A673 (cell line): ENCODE measurements at regions not wholly inside any gene's neighbourhood (a gene's known extent, or its start where the extent isn't known, plus 50 kb on each side); places are given as distances from the start of the nearest gene placed in this dataset.

Experiments
- BruUV-seq: library from RNA; stranded (reverse); fragments of 400-500 nt; replicated peaks from 2 replicates; lab custom pipeline; 2021; lab: Mats Ljungman, UMichigan
- CTCF ChIA-PET: fragments of 300-600 bp; sonication (Branson Sonifier 250); formaldehyde crosslinking; loops from one replicate; lab custom pipeline; 2022; ENCODE audit warnings: antibody characterized with exemption; lab: Charles Lee
- POLR2A ChIA-PET: fragments of 300-600 bp; sonication (Branson Sonifier 250); formaldehyde crosslinking; loops from one replicate; lab custom pipeline; 2022; ENCODE audit warnings: antibody characterized with exemption; ENCODE audit not compliant: low non-redundant PET; lab: Charles Lee
- DNase-seq: peaks from one replicate; pipeline ENCODE4 v3.0.0-alpha.2; 2015; ENCODE audit warnings: low spot score
- H3K27ac ChIP-seq: fragments of 200-600 bp; sonication (generic); 2 replicates; pipeline ENCODE4 v1.5.1; 2016; ENCODE audit warnings: mixed run types, low read depth, mild to moderate bottlenecking, mixed read lengths, antibody characterized with exemption, low read length; ENCODE audit not compliant: poor library complexity, severe bottlenecking
- H3K27me3 ChIP-seq: fragments of 200-600 bp; sonication (generic); replicated peaks from 2 replicates; pipeline ENCODE4 v1.6.1; 2017; ENCODE audit warnings: mixed run types, low read depth, mild to moderate bottlenecking, mixed read lengths, antibody characterized with exemption, low read length; ENCODE audit not compliant: insufficient read depth, poor library complexity
- H3K36me3 ChIP-seq: fragments of 200-600 bp; sonication (generic); 2 replicates; pipeline ENCODE4 v1.6.1; 2016; ENCODE audit warnings: mixed run types, mild to moderate bottlenecking, mixed read lengths, antibody characterized with exemption, low read length; ENCODE audit not compliant: insufficient read depth, poor library complexity, severe bottlenecking
- H3K4me1 ChIP-seq: fragments of 200-600 bp; sonication (generic); 2 replicates; pipeline ENCODE4 v1.6.1; 2017; ENCODE audit warnings: mixed run types, mild to moderate bottlenecking, mixed read lengths, antibody characterized with exemption, low read length; ENCODE audit not compliant: insufficient read depth, poor library complexity, severe bottlenecking
- H3K4me3 ChIP-seq: fragments of 200-600 bp; sonication (generic); 2 replicates; pipeline ENCODE4 v1.5.1; 2016; ENCODE audit warnings: low read depth, mixed run types, mild to moderate bottlenecking, mixed read lengths, low read length; ENCODE audit not compliant: poor library complexity, severe bottlenecking
- H3K9me3 ChIP-seq: fragments of 200-600 bp; sonication (generic); 2 replicates; pipeline ENCODE4 v1.6.1; 2016; ENCODE audit warnings: mixed run types, low read depth, mild to moderate bottlenecking, mixed read lengths, antibody characterized with exemption, low read length; ENCODE audit not compliant: poor library complexity, severe bottlenecking
- EZH2 ChIP-seq: fragments of 200-600 bp; sonication (generic); IDR thresholded peaks from 2 replicates; pipeline ENCODE4 v1.6.1; 2017; ENCODE audit warnings: borderline replicate concordance, low read depth, mild to moderate bottlenecking, mixed read lengths, antibody characterized with exemption, low read length; ENCODE audit not compliant: poor library complexity, severe bottlenecking
- intact Hi-C: fragments of 100-400 bp; cut with micrococcal nuclease; formaldehyde crosslinking; loops from one replicate; pipeline ENCODE4 v1.10.0; 2022; ENCODE audit not compliant: unreplicated experiment
- TF ChIP-seq, protein P1 (sequence below): fragments of 300-800, 200-600 bp; sonication (generic); conservative IDR thresholded peaks from 2 replicates; pipeline ENCODE4 v1.5.1; 2017; ENCODE audit warnings: low read depth, mild to moderate bottlenecking, antibody characterized with exemption, low read length, moderate library complexity, mixed read lengths

DNA sequence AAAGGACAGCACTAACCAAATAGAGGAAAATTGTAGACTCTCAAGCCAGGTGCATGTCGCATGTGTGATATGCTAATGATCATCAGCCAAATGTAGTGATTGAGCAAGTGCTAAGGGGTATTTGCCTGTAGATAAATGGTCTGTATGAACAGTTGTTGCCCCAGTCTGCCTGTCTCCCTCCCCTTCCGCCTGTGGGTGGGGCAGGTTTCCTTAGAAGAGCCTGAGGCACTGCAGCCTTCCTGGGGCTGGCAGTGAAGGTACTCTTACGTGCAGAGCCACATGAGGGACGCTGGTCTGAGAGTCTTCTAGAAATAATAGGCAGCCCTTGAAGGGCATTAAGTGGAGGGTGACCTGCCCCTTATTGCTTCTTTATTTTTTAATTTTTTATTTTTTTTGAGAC lies 152.1 kb downstream of the SNX10 start:
- Histone ChIP-seq H3K36me3 (no peaks in the 10 kb centered on the region), H3K9me3 (no peaks in the 10 kb centered on the region), H3K27me3 (peaks cover 26% of the 10 kb centered on the region), H3K27ac (no peak overlapping the region), H3K4me3 (no peak overlapping the region), H3K4me1 (no peaks in the 10 kb centered on the region)
- intact Hi-C loops = no loop called here
- no TSS peak for BruUV-seq
- no peak for TF ChIP-seq EZH2
- TF ChIP-seq, protein P1, sequence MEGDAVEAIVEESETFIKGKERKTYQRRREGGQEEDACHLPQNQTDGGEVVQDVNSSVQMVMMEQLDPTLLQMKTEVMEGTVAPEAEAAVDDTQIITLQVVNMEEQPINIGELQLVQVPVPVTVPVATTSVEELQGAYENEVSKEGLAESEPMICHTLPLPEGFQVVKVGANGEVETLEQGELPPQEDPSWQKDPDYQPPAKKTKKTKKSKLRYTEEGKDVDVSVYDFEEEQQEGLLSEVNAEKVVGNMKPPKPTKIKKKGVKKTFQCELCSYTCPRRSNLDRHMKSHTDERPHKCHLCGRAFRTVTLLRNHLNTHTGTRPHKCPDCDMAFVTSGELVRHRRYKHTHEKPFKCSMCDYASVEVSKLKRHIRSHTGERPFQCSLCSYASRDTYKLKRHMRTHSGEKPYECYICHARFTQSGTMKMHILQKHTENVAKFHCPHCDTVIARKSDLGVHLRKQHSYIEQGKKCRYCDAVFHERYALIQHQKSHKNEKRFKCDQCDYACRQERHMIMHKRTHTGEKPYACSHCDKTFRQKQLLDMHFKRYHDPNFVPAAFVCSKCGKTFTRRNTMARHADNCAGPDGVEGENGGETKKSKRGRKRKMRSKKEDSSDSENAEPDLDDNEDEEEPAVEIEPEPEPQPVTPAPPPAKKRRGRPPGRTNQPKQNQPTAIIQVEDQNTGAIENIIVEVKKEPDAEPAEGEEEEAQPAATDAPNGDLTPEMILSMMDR = no peak
- CTCF ChIA-PET = no interaction called here
- no peak for DNase-seq
- POLR2A ChIA-PET = no interaction called here

DNA sequence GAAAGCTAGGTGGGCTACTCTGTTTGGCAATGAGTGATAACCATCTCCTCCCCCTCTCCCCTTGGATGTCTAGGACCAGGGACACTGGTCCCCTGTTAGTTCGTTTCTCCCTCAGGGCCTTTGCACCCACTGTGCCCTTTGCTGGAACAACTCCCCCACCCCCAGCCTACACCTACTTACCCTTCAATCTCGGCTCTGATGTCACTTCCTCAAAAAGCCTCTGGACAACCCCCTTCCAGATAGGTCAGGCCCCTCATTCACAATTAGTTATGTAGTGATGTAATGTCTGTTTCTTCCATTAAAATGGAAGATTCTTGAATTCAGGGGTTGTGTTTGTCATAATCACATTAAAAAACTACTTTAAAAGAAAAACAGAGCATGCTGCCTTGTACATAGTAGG lies 152.9 kb downstream of the SNX10 start:
- BruUV-seq = no TSS peak
- peaks cover 26% of the 10 kb centered on the region for H3K27me3 ChIP-seq
- H3K4me1 ChIP-seq = no peaks in the 10 kb centered on the region
- ChIA-PET POLR2A (no interaction called here), CTCF (no interaction called here)
- intact Hi-C loops = no loop called here
- H3K36me3 ChIP-seq = no peaks in the 10 kb centered on the region
- H3K27ac ChIP-seq = no peak overlapping the region
- H3K4me3 ChIP-seq = no peak overlapping the region
- no peaks in the 10 kb centered on the region for H3K9me3 ChIP-seq
- TF ChIP-seq, protein P1 = no peak
- no peak for TF ChIP-seq EZH2
- DNase-seq = no peak

DNA sequence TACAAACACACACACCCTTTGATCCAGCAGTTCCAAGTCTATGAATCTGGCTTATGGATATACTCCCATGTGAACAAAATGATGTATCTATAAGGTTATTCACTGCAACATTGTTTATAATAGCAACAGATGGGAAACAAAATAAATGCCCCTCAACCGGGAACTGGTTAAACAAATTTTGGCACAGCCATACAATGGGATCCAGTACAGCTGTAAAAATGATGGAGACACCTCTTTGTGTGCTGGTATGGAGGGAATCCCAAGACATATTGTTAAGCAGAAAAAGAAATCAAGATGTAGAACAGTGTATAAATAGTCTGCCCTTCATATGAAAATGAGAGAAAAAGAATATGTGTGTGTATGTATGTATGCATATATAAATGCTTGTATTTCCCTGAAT lies 155.5 kb downstream of the SNX10 start:
- Histone ChIP-seq H3K36me3 (no peaks in the 10 kb centered on the region), H3K27ac (no peak overlapping the region), H3K9me3 (no peaks in the 10 kb centered on the region), H3K4me1 (no peaks in the 10 kb centered on the region), H3K4me3 (no peak overlapping the region), H3K27me3 (peaks cover 21% of the 10 kb centered on the region)
- DNase-seq = no peak
- no TSS peak for BruUV-seq
- ChIA-PET CTCF (no interaction called here), POLR2A (no interaction called here)
- TF ChIP-seq EZH2 = no peak
- TF ChIP-seq, protein P1 = no peak
- intact Hi-C loops = no loop called here
